GM18499 (cell line): ENCODE measurements at regions not wholly inside any gene's neighbourhood (a gene's known extent, or its start where the extent isn't known, plus 50 kb on each side); places are given as distances from the start of the nearest gene placed in this dataset.
"Not testable (repeated sequence)": the region's sequence is repeated elsewhere in the genome, so short reads cannot be mapped to it uniquely, and the experiment has no call there.

Source experiments
- ATAC-seq: cut with Tn5 transposase; IDR thresholded peaks from one replicate; pipeline ENCODE4 v1.9.1; 2021; ENCODE audit warnings: moderate number of reproducible peaks; ENCODE audit not compliant: insufficient read depth, unreplicated experiment

DNA sequence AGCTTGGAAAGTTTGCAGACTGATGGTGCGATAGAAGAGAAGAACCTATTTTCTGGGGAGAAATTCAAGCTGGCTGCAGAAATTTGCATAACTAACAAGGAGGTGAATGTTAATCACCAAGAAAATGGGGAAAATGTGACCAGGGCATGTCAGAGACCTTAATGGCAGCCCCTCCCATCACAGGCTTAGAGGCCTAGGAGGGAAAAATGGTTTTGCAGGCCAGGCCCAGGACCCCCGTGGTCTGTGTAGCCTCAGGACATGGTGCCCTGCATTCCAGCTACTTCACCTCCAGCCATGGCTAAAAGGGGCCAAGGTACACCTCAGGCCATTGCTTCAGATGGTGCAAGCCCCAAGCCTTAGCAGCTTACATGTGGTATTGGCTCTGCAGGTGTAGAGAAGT is 207.1 kb upstream of the CXorf66 start:
- ATAC-seq, result no peak

DNA sequence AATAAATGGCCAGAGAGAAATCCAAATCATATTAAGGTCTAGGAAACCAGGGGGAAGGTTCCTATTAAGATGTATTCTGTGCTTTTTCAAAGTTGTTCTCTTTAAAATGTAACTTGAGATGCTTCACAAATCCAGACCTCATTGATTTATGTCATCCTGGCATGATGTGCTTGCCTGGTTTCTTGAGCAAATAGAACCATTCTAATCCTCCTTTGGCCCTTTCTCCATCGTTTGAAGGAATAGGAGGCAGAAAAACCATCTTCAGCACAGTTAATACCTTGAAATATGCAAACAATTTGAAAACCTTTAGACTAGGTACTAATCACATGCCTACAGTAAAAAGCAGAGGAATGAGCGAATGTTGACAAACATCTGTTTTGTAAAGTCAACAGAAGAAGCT is 202.2 kb upstream of the CXorf66 start:
- ATAC-seq, result no peak

DNA sequence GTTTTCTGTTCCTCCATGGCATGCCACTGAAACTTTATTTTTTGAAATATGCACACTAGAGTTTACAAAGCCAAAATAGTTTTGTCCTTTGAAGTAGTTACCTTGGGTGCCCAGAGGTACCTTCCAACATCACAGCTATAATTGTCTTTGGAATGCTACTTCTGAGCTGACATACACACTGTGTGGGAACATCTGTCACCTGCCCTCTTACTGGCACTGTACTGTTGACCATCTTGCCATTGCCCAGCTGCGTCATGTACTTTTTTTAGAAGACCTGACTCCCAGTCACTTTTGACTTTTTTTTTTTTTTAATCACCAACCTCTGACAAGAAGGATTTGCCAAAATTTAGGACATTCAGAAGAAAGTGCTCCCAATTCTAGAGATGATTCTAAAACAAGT is 200.5 kb upstream of the CXorf66 start:
- ATAC-seq, result no peak

- ATAC-seq, result no peak
Observed at GRCh38 chrX:140164391-140164790, 199.1 kb upstream of the CXorf66 start.

DNA sequence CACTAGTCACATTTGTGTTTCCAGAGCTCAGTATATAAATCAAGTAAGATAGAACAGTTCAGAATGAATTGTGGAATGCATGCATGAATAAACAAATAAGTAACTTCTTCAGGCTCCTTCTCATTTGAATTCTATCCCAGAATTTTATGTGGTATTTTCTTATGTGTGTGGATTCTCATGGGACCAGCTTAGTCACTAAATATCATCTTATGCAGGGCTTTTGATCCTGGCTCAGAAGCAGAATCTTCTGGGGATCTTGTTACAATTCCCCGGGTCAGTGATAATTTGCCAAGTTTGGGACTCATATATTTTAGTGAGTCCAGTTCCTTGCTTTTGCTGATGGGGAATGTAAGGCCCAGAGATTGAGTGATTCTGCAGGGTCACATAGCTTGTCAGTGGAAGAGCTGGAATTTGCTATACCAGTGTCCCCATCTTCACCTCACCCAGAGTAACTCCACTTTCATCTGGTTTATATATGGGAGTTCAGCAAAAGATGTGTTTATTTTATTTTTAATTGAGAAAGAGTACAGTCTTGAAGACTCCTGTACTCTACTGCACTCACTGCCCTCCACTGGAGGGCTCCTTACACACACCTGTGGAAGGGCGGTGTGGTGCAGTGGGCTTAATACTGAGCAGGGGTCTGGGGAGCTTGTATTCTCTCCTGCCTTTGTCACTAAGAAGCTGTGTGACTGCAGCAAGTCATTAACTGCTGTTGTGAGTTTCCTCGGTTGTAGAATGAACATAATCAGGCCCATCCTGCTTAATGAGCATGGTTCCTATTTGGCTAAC is 198.2 kb upstream of the CXorf66 start:
- no peak for ATAC-seq

DNA sequence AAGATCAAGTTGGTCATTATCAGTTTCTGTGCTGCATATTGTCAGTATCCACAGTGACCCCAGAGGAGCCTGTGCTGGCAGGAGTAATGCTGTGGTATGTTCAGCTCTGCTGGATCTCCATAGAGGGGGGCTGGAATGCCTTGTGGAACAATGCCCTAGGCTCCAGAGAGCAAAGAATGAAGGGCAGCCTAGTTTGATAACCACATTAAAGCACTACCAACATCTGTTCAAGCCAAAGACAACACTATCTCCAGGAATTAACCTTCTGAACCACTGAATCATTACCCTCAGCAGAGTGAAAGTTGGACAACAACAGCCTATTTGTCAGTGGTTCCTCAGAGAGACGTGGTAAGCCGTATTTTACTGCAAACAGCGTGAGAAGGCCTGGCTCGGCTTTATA is 192.3 kb upstream of the CXorf66 start:
- ATAC-seq, result no peak

- no peak for ATAC-seq
Observed at GRCh38 chrX:140157143-140157542, 191.8 kb upstream of the CXorf66 start.

DNA sequence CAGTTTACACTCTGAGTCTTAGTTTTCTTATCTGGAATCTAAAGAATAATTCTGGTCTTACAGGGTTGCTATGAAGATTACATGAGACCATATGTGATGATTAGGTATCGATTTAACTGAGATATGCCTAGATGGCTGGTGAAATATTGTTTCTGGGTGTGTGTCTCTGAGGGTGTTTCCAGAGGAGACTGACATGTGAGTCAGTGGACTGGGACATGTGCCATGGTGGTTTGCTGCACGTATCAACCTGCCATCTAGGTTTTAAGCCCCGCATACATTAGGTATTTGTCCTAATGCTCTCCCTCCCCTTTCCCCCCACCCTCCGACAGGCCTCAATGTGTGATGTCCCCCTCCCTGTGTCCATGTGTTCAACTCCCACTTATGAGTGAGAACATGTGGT is 186.0 kb upstream of the CXorf66 start:
- ATAC-seq, result no peak

- ATAC-seq, result no peak
Observed at GRCh38 chrX:140149761-140150160, 184.4 kb upstream of the CXorf66 start.

- no peak for ATAC-seq
Observed at GRCh38 chrX:140141444-140142029, 176.2 kb upstream of the CXorf66 start.

- not testable (repeated sequence) for ATAC-seq
Observed at GRCh38 chrX:140138492-140138891, 173.2 kb upstream of the CXorf66 start.

GRCh38 chrX:140138065-140138464 is 172.7 kb upstream of the CXorf66 start:
- not testable (repeated sequence) for ATAC-seq

- ATAC-seq, result no peak
Observed at GRCh38 chrX:140132937-140133336, 167.6 kb upstream of the CXorf66 start.

DNA sequence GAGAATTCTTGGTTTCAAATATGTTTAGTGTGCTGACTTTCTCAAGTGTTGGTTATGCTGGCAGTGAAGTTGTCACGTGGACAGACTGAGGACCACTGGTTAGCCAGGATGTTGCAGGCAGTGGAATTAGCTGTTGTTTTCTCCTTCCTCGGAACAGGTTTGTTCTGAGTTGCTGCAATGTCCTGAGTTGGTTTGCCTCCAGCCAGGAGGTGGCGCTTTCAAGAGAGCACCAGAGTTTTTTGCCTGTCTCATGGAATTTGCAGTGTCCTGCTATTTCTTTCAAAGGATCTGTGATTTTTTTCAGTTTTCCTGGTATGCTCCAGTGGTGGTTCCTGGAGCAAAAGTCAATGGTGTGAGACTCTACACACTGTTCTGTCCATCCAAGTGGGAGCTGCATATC is 158.1 kb upstream of the CXorf66 start:
- ATAC-seq, result no peak

DNA sequence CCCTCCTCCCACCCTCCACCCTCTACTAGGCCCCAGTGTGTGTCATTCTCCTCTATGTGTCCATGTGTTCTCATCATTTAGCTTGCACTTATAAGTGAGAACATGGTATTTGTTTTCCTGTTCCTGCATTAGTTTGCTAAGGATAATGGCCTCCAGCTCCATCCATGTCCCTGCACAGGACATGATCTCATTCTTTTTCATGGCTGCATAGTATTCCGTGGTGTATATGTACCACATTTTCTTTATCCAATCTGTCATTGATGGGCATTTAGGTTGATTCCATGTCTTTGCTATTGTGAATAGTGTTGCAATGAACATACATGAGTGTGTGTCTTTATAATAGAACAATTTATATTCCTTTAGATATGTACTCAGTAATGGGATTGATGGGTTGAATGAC is 148.7 kb upstream of the CXorf66 start:
- not testable (repeated sequence) for ATAC-seq

GRCh38 chrX:140110081-140110650 is 144.8 kb upstream of the CXorf66 start:
- no peak for ATAC-seq

DNA sequence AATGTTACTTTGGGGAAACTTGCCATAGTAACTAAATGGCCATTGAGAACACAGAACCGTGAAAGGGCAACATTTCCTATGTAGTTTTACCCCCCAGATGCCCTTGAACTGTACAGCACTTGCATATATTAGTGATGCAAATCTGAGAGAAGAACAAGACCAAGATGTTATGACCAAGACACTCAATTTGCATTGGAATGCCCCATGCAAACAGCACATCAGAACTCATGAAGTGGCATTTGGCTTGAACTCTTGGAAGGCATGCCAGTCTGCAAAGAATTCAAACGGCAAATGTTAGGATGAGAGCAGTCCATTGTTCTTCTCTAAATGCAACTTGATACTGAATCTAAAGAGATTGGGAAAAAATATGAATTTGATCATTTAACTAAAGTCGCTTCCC is 139.4 kb upstream of the CXorf66 start:
- ATAC-seq, result no peak

DNA sequence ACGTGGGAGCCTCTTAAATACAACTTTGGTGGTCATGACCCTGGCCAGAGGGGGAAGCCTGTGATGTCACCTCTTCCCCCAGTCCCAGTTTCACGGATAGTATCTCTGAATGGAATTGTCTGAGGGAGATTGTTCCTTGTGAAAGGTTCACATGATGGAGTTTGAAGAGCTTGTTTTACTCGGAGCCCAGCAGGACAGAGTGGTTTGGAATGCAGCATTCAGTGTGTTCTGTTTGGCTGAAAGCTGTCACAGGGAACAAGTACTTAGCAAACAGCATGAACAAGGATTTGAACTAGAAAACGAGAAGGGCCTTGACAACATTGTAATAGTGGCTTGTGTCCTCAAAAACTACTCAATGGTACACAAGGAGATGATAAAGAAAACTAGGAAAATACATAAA is 133.9 kb upstream of the CXorf66 start:
- no peak for ATAC-seq

GRCh38 chrX:140092121-140092520 is 126.8 kb upstream of the CXorf66 start:
- ATAC-seq, result no peak

DNA sequence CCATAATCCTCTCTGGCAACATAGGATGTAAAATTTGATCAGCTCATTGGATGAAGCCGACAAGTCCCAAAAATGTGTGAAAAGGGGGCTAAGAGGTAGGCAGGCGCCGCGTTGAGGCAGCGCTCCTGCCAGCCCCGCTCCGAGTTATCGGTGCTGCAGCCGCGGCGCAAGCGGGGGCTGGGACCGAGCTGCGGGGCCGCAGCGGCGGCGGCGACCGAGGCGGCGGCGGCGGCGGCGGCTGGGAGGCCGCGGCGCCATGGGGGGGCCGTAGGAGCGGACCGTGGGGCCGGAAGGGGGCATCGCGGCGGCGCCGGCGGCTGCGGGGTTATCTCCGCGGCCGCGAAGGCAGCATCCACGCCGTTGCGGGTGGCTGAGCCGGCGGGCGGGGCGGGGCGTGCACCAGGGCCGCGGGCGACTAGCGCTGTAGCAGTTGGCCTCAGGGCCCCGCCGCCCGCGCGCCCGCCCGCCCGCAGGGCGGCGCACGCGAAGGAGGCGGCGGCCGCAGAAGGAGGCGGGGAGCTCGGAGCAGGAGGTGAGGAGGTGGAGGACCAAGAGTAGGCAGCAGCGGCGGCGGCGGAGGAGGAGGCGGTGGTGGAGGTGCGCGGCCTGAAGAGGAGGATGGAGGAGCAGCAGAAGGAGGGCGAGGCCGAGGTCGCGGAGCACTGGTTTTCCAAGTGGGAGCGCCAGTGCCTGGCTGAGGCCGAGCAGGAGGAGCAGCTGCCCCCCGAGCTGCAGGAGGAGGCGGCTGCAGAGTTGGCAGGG is 126.0 kb upstream of the CXorf66 start:
- ATAC-seq, result no peak

GRCh38 chrX:140090800-140091124 is 125.4 kb upstream of the CXorf66 start:
- ATAC-seq, result no peak
